COR-L47 (cell line): ENCODE measurements at regions not wholly inside any gene's neighbourhood (a gene's known extent, or its start where the extent isn't known, plus 50 kb on each side); places are given as distances from the start of the nearest gene placed in this dataset.
"Not testable (repeated sequence)": the region's sequence is repeated elsewhere in the genome, so short reads cannot be mapped to it uniquely, and the experiment has no call there.

Experiments used
- DNase-seq: peaks from one replicate; lab custom pipeline; 2025; lab: John Stamatoyannopoulos, UW

- no peak for DNase-seq
Measured at GRCh38 chr16:14384745-14385144, 245.3 kb downstream of the PARN start.

- not testable (repeated sequence) for DNase-seq
Measured at GRCh38 chr16:14383844-14384243, 246.2 kb downstream of the PARN start.

- DNase-seq, result no peak
Measured at GRCh38 chr16:14378689-14379467, 251.2 kb downstream of the PARN start.

- no peak for DNase-seq
Measured at GRCh38 chr16:14378131-14378551, 251.9 kb downstream of the PARN start.

- DNase-seq, result no peak
Measured at GRCh38 chr16:14377326-14377725, 252.7 kb downstream of the PARN start.

GRCh38 chr16:14375132-14375491 is 254.9 kb downstream of the PARN start:
- no peak for DNase-seq

GRCh38 chr16:14374451-14375131 is 255.5 kb downstream of the PARN start:
- no peak for DNase-seq

GRCh38 chr16:14373896-14374295 is 256.2 kb downstream of the PARN start:
- no peak for DNase-seq

- no peak for DNase-seq
Measured at GRCh38 chr16:14373406-14373805, 256.7 kb downstream of the PARN start.

- no peak for DNase-seq
Measured at GRCh38 chr16:14372471-14372870, 257.6 kb downstream of the PARN start.

- no peak for DNase-seq
Measured at GRCh38 chr16:14371778-14372431, 258.2 kb downstream of the PARN start.

- no peak for DNase-seq
Measured at GRCh38 chr16:14370736-14371234, 259.3 kb downstream of the PARN start.

- DNase-seq, result no peak
Measured at GRCh38 chr16:14369734-14370598, 260.1 kb downstream of the PARN start.

GRCh38 chr16:14368399-14368798 is 261.7 kb downstream of the PARN start:
- no peak for DNase-seq

- no peak for DNase-seq
Measured at GRCh38 chr16:14366974-14367707, 262.9 kb downstream of the PARN start.

- no peak for DNase-seq
Measured at GRCh38 chr16:14366447-14366846, 263.6 kb downstream of the PARN start.

GRCh38 chr16:14365200-14365851 is 264.7 kb downstream of the PARN start:
- no peak for DNase-seq

GRCh38 chr16:14364386-14365199 is 265.5 kb downstream of the PARN start:
- no peak for DNase-seq

GRCh38 chr16:14364112-14364385 is 266.0 kb downstream of the PARN start:
- no peak for DNase-seq

GRCh38 chr16:14362774-14363371 is 267.2 kb downstream of the PARN start:
- DNase-seq, result no peak
